SK-N-SH (cell line): ENCODE measurements at regions not wholly inside any gene's neighbourhood (a gene's known extent, or its start where the extent isn't known, plus 50 kb on each side); places are given as distances from the start of the nearest gene placed in this dataset.

Source experiments
- CTCF ChIA-PET: fragments of 300-600, 350-600 bp; formaldehyde crosslinking; extraction: SDS; loops from one replicate; lab custom pipeline; 2021; lab: Yijun Ruan, JAX
- POLR2A ChIA-PET: fragments of 350-600 bp; sonication (Branson Sonifier 250); formaldehyde crosslinking; extraction: SDS; loops from one replicate; lab custom pipeline; 2020; ENCODE audit warnings: antibody characterized with exemption, inconsistent platforms; lab: Yijun Ruan, JAX
- DNase-seq: peaks from one replicate; pipeline ENCODE4 v3.0.0; 2012
- H2AFZ ChIP-seq: fragments of 200-600 bp; sonication (generic); 2 replicates; pipeline ENCODE4 v1.8.1; 2016; ENCODE audit warnings: antibody characterized with exemption, mild to moderate bottlenecking, low read depth
- H3F3A ChIP-seq: fragments of 200-600 bp; sonication (generic); replicated peaks from 2 replicates; pipeline ENCODE3; 2016; ENCODE audit warnings: antibody characterized with exemption, mild to moderate bottlenecking; ENCODE audit not compliant: insufficient read depth
- H3K27ac ChIP-seq, 2 experiments: fragments of 200-500 bp in 1 of 2; fragments of 200-600 bp in 1 of 2; sonication (Bioruptor generic) in 1 of 2; sonication (generic), shearing (Covaris generic) in 1 of 2; 2 replicates each; pipeline versions ENCODE4 v1.5.1 to v1.6.1; 2014 to 2016; ENCODE audit warnings: low read depth in 2 of 2, inconsistent platforms in 1 of 2, low read length in 1 of 2, mild to moderate bottlenecking in 1 of 2, mixed read lengths in 1 of 2
- H3K27me3 ChIP-seq: fragments of 200-600 bp; sonication (generic), shearing (Covaris generic); 2 replicates; pipeline ENCODE4 v1.6.1; 2016; ENCODE audit warnings: mixed run types; ENCODE audit not compliant: insufficient read depth
- H3K36me3 ChIP-seq, 2 experiments: fragments of 200-500 bp in 1 of 2; fragments of 200-600 bp in 1 of 2; sonication (Bioruptor generic) in 1 of 2; sonication (generic) in 1 of 2; replicated peaks in 1 of 2; 2 replicates each; pipeline versions ENCODE3 to v1.5.1; 2014 to 2016; ENCODE audit warnings: low read length in 1 of 2, mild to moderate bottlenecking in 1 of 2; ENCODE audit not compliant: insufficient read depth in 2 of 2, control insufficient read depth in 1 of 2
- H3K4me1 ChIP-seq, 2 experiments: fragments of 200-500 bp in 1 of 2; fragments of 200-600 bp in 1 of 2; sonication (Bioruptor generic) in 1 of 2; sonication (generic), shearing (Covaris generic) in 1 of 2; 2 replicates each; pipeline versions ENCODE4 v1.5.1 to v1.6.1; 2014 to 2016; ENCODE audit warnings: low read depth in 1 of 2, low read length in 1 of 2, mixed run types in 1 of 2; ENCODE audit not compliant: insufficient read depth in 2 of 2, control insufficient read depth in 1 of 2
- H3K4me2 ChIP-seq: fragments of 200-600 bp; sonication (generic), shearing (Covaris generic); 2 replicates; pipeline ENCODE4 v1.6.1; 2017; ENCODE audit warnings: mixed run types
- H3K4me3 ChIP-seq, 2 experiments: fragments of 200-500 bp in 1 of 2; fragments of 200-600 bp in 1 of 2; sonication (Bioruptor generic) in 1 of 2; sonication (generic), shearing (Covaris generic) in 1 of 2; 2 replicates each; pipeline versions ENCODE4 v1.5.1 to v1.8.1; 2014 to 2016; ENCODE audit warnings: low read depth in 2 of 2, inconsistent platforms in 1 of 2, low read length in 1 of 2, mild to moderate bottlenecking in 1 of 2, mixed read lengths in 1 of 2, moderate library complexity in 1 of 2
- H3K79me2 ChIP-seq: fragments of 200-600 bp; sonication (generic); 2 replicates; pipeline ENCODE4 v1.8.1; 2017; ENCODE audit warnings: mild to moderate bottlenecking; ENCODE audit not compliant: insufficient read depth
- H3K9ac ChIP-seq: fragments of 200-600 bp; sonication (generic); 2 replicates; pipeline ENCODE4 v1.6.1; 2017; ENCODE audit warnings: mixed run types
- H3K9me2 ChIP-seq: fragments of 200-600 bp; sonication (generic); 2 replicates; pipeline ENCODE4 v1.6.1; 2017; ENCODE audit warnings: mixed run types
- H3K9me3 ChIP-seq: fragments of 200-600 bp; sonication (generic); 2 replicates; pipeline ENCODE4 v1.6.1; 2017; ENCODE audit warnings: mixed run types, mild to moderate bottlenecking, moderate library complexity
- H4K20me1 ChIP-seq: fragments of 200-600 bp; sonication (generic); 2 replicates; pipeline ENCODE4 v1.6.1; 2017; ENCODE audit warnings: mild to moderate bottlenecking, mixed run types; ENCODE audit not compliant: insufficient read depth
- FOSL2 ChIP-seq: IDR thresholded peaks from 2 replicates; pipeline ENCODE4 v1.4.0; 2012; ENCODE audit warnings: low read depth, mild to moderate bottlenecking, moderate library complexity, borderline replicate concordance
- FOXM1 ChIP-seq: IDR thresholded peaks from 2 replicates; pipeline ENCODE4 v1.4.0; 2012; ENCODE audit warnings: low read depth, mild to moderate bottlenecking
- YY1 ChIP-seq: IDR thresholded peaks from 2 replicates; pipeline ENCODE4 v1.4.0; 2012; ENCODE audit warnings: low read depth, mild to moderate bottlenecking
- small RNA-seq, 7 experiments: library from RNA; depleted of rRNA; stranded (forward); fragments of <200 nt; gene quantifications; one replicate each; pipeline ENCODE3, GENCODE V24; 2012
- TF ChIP-seq, protein P1 (sequence below): fragments of 150-350 bp; IDR thresholded peaks from 2 replicates; pipeline ENCODE4 v1.6.1; 2017; ENCODE audit warnings: antibody characterized with exemption, low read length, low read depth, borderline replicate concordance
- TF ChIP-seq, protein P2 (sequence below): IDR thresholded peaks from 2 replicates; pipeline ENCODE4 v1.4.0; 2012; ENCODE audit warnings: low read depth, borderline replicate concordance

DNA sequence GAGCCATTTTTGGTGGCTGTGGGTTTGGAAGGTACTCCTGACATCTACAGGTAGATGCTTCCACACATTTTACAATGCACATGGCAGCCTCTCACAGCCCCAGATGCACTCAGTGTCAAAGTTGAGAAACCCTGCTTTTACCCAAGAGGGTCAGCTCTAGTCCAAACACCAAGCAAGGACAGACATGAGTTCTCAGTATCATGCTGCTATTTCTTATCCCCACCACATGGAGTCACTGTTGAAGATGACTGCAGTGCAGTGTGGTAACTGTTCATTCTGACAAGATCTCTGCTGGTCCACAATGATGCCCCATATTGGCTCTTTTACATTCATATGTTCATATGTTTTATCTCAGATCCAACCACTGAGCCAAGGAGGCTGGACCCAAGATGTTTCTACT, 50.5 kb upstream of the SALL1 start:
- no peak overlapping the region for H3K4me3 ChIP-seq
- no peak overlapping the region for H3K9ac ChIP-seq
- H3K9me2 ChIP-seq = no peaks in the 10 kb centered on the region
- ChIA-PET CTCF (no interaction called here), POLR2A (no interaction called here)
- no peaks in the 10 kb centered on the region for H4K20me1 ChIP-seq
- no peaks in the 10 kb centered on the region for H3K4me1 ChIP-seq
- H3K36me3 ChIP-seq = no peaks in the 10 kb centered on the region
- no peaks in the 10 kb centered on the region for H3F3A ChIP-seq
- no peaks in the 10 kb centered on the region for H3K27me3 ChIP-seq
- H3K27ac ChIP-seq = no peak overlapping the region
- TF ChIP-seq, protein P1, sequence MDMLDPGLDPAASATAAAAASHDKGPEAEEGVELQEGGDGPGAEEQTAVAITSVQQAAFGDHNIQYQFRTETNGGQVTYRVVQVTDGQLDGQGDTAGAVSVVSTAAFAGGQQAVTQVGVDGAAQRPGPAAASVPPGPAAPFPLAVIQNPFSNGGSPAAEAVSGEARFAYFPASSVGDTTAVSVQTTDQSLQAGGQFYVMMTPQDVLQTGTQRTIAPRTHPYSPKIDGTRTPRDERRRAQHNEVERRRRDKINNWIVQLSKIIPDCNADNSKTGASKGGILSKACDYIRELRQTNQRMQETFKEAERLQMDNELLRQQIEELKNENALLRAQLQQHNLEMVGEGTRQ = no peak
- TF ChIP-seq, protein P2, sequence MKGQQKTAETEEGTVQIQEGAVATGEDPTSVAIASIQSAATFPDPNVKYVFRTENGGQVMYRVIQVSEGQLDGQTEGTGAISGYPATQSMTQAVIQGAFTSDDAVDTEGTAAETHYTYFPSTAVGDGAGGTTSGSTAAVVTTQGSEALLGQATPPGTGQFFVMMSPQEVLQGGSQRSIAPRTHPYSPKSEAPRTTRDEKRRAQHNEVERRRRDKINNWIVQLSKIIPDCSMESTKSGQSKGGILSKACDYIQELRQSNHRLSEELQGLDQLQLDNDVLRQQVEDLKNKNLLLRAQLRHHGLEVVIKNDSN = no peak
- no peak for TF ChIP-seq FOXM1
- no peak for TF ChIP-seq YY1
- TF ChIP-seq FOSL2 = no peak
- no peak for DNase-seq
- H3K4me2 ChIP-seq = no peak overlapping the region
- H3K79me2 ChIP-seq = no peaks in the 10 kb centered on the region
- H3K9me3 ChIP-seq = no peaks in the 10 kb centered on the region
- no peak overlapping the region for H2AFZ ChIP-seq

Small RNAs in the stretch of these regions (small RNA-seq; reads per million reads assigned to genes)
- gene AC137527.1 = 0 to 3.4 (median 0) reads per million in 7 experiments
